ENCODE measurements at regions not wholly inside any gene's neighbourhood (a gene's known extent, or its start where the extent isn't known, plus 50 kb on each side); places are given as distances from the start of the nearest gene placed in this dataset.
"Not testable (repeated sequence)": the region's sequence is repeated elsewhere in the genome, so short reads cannot be mapped to it uniquely, and the experiment has no call there.

DNA sequence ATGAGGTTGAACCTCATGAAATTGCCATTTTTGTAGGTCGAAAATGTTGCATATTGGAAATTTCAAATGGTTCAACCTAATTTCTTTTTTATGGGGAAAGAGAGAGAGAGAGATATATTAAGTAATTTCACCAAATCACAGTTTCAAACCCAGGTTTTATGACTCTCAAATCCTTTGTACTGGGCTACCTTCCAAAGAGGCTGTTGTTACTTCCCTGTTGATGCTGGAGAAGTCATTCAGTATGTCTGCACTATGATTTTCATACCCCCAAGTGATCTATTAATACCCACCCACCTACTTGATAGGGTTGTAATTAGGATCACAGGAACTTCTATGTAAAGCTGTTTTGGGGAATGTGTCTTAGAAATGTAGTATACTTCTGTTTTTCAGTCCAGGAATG is 109.9 kb downstream of the ZNF330 start:
- Histone ChIP-seq H3K9me3 (ENCODE audit: low read depth, low read length) (no peaks in the 10 kb centered on the region), H3K79me2 (ENCODE audit: insufficient read depth, low read length) (no peaks in the 10 kb centered on the region), H3K4me2 (ENCODE audit: insufficient read depth, low read length) (no peak overlapping the region), H3K27me3 (ENCODE audit: insufficient read depth, low read length) (no peaks in the 10 kb centered on the region), H3K36me3 (ENCODE audit: insufficient read depth, low read length) (no peaks in the 10 kb centered on the region), H2AFZ (ENCODE audit: low read length) (no peak overlapping the region), H3K4me3 (ENCODE audit: insufficient read depth, low read length) (no peak overlapping the region), H3K4me1 (ENCODE audit: insufficient read depth, low read length) (peaks cover 30% of the 10 kb centered on the region), H4K20me1 (ENCODE audit: insufficient read depth, low read length) (no peaks in the 10 kb centered on the region), H3K27ac (ENCODE audit: low read depth, low read length) (no peak overlapping the region)
- TF ChIP-seq, protein P1, sequence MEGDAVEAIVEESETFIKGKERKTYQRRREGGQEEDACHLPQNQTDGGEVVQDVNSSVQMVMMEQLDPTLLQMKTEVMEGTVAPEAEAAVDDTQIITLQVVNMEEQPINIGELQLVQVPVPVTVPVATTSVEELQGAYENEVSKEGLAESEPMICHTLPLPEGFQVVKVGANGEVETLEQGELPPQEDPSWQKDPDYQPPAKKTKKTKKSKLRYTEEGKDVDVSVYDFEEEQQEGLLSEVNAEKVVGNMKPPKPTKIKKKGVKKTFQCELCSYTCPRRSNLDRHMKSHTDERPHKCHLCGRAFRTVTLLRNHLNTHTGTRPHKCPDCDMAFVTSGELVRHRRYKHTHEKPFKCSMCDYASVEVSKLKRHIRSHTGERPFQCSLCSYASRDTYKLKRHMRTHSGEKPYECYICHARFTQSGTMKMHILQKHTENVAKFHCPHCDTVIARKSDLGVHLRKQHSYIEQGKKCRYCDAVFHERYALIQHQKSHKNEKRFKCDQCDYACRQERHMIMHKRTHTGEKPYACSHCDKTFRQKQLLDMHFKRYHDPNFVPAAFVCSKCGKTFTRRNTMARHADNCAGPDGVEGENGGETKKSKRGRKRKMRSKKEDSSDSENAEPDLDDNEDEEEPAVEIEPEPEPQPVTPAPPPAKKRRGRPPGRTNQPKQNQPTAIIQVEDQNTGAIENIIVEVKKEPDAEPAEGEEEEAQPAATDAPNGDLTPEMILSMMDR (IDR thresholded peaks at IDR 0.05; ENCODE audit: extremely low read depth, low read depth, low read length): no peak
- no peak for DNase-seq (ENCODE audit: insufficient read length, low spot score, missing footprints)

GRCh38 chr4:141331534-141332358 is 111.1 kb downstream of the ZNF330 start:
- Histone ChIP-seq H3K27me3 (ENCODE audit: insufficient read depth, low read length) (no peaks in the 10 kb centered on the region), H3K27ac (ENCODE audit: low read depth, low read length) (no peak overlapping the region), H4K20me1 (ENCODE audit: insufficient read depth, low read length) (no peaks in the 10 kb centered on the region), H3K4me2 (ENCODE audit: insufficient read depth, low read length) (no peak overlapping the region), H3K9me3 (ENCODE audit: low read depth, low read length) (no peaks in the 10 kb centered on the region), H3K79me2 (ENCODE audit: insufficient read depth, low read length) (no peaks in the 10 kb centered on the region), H3K36me3 (ENCODE audit: insufficient read depth, low read length) (no peaks in the 10 kb centered on the region), H3K4me3 (ENCODE audit: insufficient read depth, low read length) (peak overlapping the region; percentile 33), H2AFZ (ENCODE audit: low read length) (no peak overlapping the region), H3K4me1 (ENCODE audit: insufficient read depth, low read length) (peaks cover 30% of the 10 kb centered on the region)
- TF ChIP-seq, protein P1 (IDR thresholded peaks at IDR 0.05; ENCODE audit: extremely low read depth, low read depth, low read length): no peak
- DNase-seq (ENCODE audit: insufficient read length, low spot score, missing footprints): no peak

GRCh38 chr4:141332359-141333181 is 111.9 kb downstream of the ZNF330 start:
- H3K4me1 ChIP-seq (ENCODE audit: insufficient read depth, low read length): peaks cover 30% of the 10 kb centered on the region
- H3K36me3 ChIP-seq (ENCODE audit: insufficient read depth, low read length); H4K20me1 ChIP-seq (ENCODE audit: insufficient read depth, low read length); H3K79me2 ChIP-seq (ENCODE audit: insufficient read depth, low read length); H3K27me3 ChIP-seq (ENCODE audit: insufficient read depth, low read length); H3K9me3 ChIP-seq (ENCODE audit: low read depth, low read length); H3K27ac ChIP-seq (ENCODE audit: low read depth, low read length); DNase-seq (ENCODE audit: insufficient read length, low spot score, missing footprints): not testable (repeated sequence)
- H2AFZ ChIP-seq (ENCODE audit: low read length): peak overlapping the region; percentile 34
- peak overlapping the region; percentile 41 for H3K4me3 ChIP-seq (ENCODE audit: insufficient read depth, low read length)
- H3K4me2 ChIP-seq (ENCODE audit: insufficient read depth, low read length): peak overlapping the region; percentile 18

GRCh38 chr4:141333456-141334230 is 112.9 kb downstream of the ZNF330 start:
- H3K79me2 ChIP-seq (ENCODE audit: insufficient read depth, low read length); H3K27me3 ChIP-seq (ENCODE audit: insufficient read depth, low read length); H3K9me3 ChIP-seq (ENCODE audit: low read depth, low read length); DNase-seq (ENCODE audit: insufficient read length, low spot score, missing footprints); H4K20me1 ChIP-seq (ENCODE audit: insufficient read depth, low read length); H3K36me3 ChIP-seq (ENCODE audit: insufficient read depth, low read length): not testable (repeated sequence)
- Histone ChIP-seq H2AFZ (ENCODE audit: low read length) (peak overlapping the region; percentile 79), H3K4me1 (ENCODE audit: insufficient read depth, low read length) (peaks cover 25% of the 10 kb centered on the region), H3K27ac (ENCODE audit: low read depth, low read length) (peak overlapping the region; percentile 42), H3K4me3 (ENCODE audit: insufficient read depth, low read length) (peak overlapping the region; percentile 66), H3K4me2 (ENCODE audit: insufficient read depth, low read length) (peak overlapping the region; percentile 80)
